Endothelial cell of hepatic sinusoid (primary cell): ENCODE measurements at regions not wholly inside any gene's neighbourhood (a gene's known extent, or its start where the extent isn't known, plus 50 kb on each side); places are given as distances from the start of the nearest gene placed in this dataset.

Source experiments
- in situ Hi-C: cut with HindIII; loops from 2 replicates; pipeline ENCODE4 v1.10.0; 2017; ENCODE audit warnings: low sequenced_read_pairs

GRCh38 chr13:39100996-39101738, 62.9 kb downstream of the NHLRC3 start:
- in situ Hi-C loops = no loop called here

GRCh38 chr13:39102981-39103490, 64.8 kb downstream of the NHLRC3 start:
- in situ Hi-C loops = no loop called here

GRCh38 chr13:39105110-39105509, 66.9 kb downstream of the NHLRC3 start:
- in situ Hi-C loops = no loop called here

- in situ Hi-C loops = no loop called here
Measured at GRCh38 chr13:39106216-39107005, 68.2 kb downstream of the NHLRC3 start.

GRCh38 chr13:39107561-39107960, 69.3 kb downstream of the NHLRC3 start:
- in situ Hi-C loops = no loop called here

- in situ Hi-C loops = no loop called here
Measured at GRCh38 chr13:39108783-39109182, 70.5 kb downstream of the NHLRC3 start.

- in situ Hi-C loops = no loop called here
Measured at GRCh38 chr13:39110518-39111097, 72.4 kb downstream of the NHLRC3 start.

GRCh38 chr13:39111145-39111544, 72.9 kb downstream of the NHLRC3 start:
- in situ Hi-C loops = no loop called here

- in situ Hi-C loops = no loop called here
Measured at GRCh38 chr13:39119422-39119821, 81.2 kb downstream of the NHLRC3 start.

- in situ Hi-C loops = no loop called here
Measured at GRCh38 chr13:39123578-39123977, 85.3 kb downstream of the NHLRC3 start.

GRCh38 chr13:39129213-39129612, 91.0 kb downstream of the NHLRC3 start:
- in situ Hi-C loops = no loop called here

- in situ Hi-C loops = no loop called here
Measured at GRCh38 chr13:39130301-39130700, 92.0 kb downstream of the NHLRC3 start.

GRCh38 chr13:39132286-39133230, 94.3 kb downstream of the NHLRC3 start:
- in situ Hi-C loops = no loop called here

GRCh38 chr13:39133781-39134180, 95.5 kb downstream of the NHLRC3 start:
- in situ Hi-C loops = no loop called here

GRCh38 chr13:39134574-39134973, 96.3 kb downstream of the NHLRC3 start:
- in situ Hi-C loops = no loop called here

GRCh38 chr13:39144391-39144790, 106.1 kb downstream of the NHLRC3 start:
- in situ Hi-C loops = loop anchor here (10.0 kb wide), 1 partner anchor 460 kb away; the partner anchor contains the start of gene LHFPL6

- in situ Hi-C loops = loop anchor here (10.0 kb wide), 1 partner anchor 460 kb away; the partner anchor contains the start of gene LHFPL6
Measured at GRCh38 chr13:39144941-39145533, 106.8 kb downstream of the NHLRC3 start.

GRCh38 chr13:39148513-39148961, 110.3 kb downstream of the NHLRC3 start:
- in situ Hi-C loops = loop anchor here (10.0 kb wide), 1 partner anchor 456 kb away; the partner anchor contains the start of gene LHFPL6

GRCh38 chr13:39149896-39150295, 111.6 kb downstream of the NHLRC3 start:
- in situ Hi-C loops = loop anchor here (10.0 kb wide), 1 partner anchor 455 kb away; the partner anchor contains the start of gene LHFPL6

- in situ Hi-C loops = no loop called here
Measured at GRCh38 chr13:39154041-39154440, 115.8 kb downstream of the NHLRC3 start.
